H1 (cell line): ENCODE measurements at regions not wholly inside any gene's neighbourhood (a gene's known extent, or its start where the extent isn't known, plus 50 kb on each side); places are given as distances from the start of the nearest gene placed in this dataset.

Experiments used
- ASH2L ChIP-seq: fragments of 200-600, 300-600 bp; sonication (generic); IDR thresholded peaks from one replicate; pipeline ENCODE4 v1.7.1; 2017; ENCODE audit warnings: low read length
- TF ChIP-seq, protein P1 (sequence below): fragments of 300-600 bp; sonication (generic); IDR thresholded peaks from 2 replicates; pipeline ENCODE4 v1.7.1; 2012; ENCODE audit warnings: low read length, moderate library complexity, mild to moderate bottlenecking, inconsistent platforms; ENCODE audit not compliant: insufficient replicate concordance

DNA sequence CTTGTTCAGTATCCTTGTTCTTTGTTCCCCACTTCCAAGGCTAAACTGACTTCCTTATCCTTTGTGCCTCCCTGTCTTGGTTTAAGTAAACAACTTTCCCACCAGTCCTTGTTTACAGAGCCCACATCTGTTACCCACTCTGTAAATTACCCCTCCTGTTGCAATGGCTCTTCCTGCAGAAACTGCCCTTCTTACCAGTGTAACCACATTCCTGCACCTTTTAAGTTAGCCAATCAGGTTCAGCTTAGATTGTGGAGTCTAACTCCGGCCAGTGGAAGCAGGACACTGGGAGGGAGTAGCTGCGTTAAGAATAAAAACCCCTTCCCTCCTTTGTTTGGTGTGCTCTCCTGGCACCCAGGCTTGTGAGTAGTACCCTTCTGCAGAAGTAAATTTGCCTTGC is 360.9 kb downstream of the PRDM5 start (continued):
- TF ChIP-seq ASH2L: peak; percentile 87
- TF ChIP-seq, protein P1, sequence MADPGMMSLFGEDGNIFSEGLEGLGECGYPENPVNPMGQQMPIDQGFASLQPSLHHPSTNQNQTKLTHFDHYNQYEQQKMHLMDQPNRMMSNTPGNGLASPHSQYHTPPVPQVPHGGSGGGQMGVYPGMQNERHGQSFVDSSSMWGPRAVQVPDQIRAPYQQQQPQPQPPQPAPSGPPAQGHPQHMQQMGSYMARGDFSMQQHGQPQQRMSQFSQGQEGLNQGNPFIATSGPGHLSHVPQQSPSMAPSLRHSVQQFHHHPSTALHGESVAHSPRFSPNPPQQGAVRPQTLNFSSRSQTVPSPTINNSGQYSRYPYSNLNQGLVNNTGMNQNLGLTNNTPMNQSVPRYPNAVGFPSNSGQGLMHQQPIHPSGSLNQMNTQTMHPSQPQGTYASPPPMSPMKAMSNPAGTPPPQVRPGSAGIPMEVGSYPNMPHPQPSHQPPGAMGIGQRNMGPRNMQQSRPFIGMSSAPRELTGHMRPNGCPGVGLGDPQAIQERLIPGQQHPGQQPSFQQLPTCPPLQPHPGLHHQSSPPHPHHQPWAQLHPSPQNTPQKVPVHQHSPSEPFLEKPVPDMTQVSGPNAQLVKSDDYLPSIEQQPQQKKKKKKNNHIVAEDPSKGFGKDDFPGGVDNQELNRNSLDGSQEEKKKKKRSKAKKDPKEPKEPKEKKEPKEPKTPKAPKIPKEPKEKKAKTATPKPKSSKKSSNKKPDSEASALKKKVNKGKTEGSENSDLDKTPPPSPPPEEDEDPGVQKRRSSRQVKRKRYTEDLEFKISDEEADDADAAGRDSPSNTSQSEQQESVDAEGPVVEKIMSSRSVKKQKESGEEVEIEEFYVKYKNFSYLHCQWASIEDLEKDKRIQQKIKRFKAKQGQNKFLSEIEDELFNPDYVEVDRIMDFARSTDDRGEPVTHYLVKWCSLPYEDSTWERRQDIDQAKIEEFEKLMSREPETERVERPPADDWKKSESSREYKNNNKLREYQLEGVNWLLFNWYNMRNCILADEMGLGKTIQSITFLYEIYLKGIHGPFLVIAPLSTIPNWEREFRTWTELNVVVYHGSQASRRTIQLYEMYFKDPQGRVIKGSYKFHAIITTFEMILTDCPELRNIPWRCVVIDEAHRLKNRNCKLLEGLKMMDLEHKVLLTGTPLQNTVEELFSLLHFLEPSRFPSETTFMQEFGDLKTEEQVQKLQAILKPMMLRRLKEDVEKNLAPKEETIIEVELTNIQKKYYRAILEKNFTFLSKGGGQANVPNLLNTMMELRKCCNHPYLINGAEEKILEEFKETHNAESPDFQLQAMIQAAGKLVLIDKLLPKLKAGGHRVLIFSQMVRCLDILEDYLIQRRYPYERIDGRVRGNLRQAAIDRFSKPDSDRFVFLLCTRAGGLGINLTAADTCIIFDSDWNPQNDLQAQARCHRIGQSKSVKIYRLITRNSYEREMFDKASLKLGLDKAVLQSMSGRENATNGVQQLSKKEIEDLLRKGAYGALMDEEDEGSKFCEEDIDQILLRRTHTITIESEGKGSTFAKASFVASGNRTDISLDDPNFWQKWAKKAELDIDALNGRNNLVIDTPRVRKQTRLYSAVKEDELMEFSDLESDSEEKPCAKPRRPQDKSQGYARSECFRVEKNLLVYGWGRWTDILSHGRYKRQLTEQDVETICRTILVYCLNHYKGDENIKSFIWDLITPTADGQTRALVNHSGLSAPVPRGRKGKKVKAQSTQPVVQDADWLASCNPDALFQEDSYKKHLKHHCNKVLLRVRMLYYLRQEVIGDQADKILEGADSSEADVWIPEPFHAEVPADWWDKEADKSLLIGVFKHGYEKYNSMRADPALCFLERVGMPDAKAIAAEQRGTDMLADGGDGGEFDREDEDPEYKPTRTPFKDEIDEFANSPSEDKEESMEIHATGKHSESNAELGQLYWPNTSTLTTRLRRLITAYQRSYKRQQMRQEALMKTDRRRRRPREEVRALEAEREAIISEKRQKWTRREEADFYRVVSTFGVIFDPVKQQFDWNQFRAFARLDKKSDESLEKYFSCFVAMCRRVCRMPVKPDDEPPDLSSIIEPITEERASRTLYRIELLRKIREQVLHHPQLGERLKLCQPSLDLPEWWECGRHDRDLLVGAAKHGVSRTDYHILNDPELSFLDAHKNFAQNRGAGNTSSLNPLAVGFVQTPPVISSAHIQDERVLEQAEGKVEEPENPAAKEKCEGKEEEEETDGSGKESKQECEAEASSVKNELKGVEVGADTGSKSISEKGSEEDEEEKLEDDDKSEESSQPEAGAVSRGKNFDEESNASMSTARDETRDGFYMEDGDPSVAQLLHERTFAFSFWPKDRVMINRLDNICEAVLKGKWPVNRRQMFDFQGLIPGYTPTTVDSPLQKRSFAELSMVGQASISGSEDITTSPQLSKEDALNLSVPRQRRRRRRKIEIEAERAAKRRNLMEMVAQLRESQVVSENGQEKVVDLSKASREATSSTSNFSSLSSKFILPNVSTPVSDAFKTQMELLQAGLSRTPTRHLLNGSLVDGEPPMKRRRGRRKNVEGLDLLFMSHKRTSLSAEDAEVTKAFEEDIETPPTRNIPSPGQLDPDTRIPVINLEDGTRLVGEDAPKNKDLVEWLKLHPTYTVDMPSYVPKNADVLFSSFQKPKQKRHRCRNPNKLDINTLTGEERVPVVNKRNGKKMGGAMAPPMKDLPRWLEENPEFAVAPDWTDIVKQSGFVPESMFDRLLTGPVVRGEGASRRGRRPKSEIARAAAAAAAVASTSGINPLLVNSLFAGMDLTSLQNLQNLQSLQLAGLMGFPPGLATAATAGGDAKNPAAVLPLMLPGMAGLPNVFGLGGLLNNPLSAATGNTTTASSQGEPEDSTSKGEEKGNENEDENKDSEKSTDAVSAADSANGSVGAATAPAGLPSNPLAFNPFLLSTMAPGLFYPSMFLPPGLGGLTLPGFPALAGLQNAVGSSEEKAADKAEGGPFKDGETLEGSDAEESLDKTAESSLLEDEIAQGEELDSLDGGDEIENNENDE: peak; percentile 95
